ENCODE measurements at regions not wholly inside any gene's neighbourhood (a gene's known extent, or its start where the extent isn't known, plus 50 kb on each side); places are given as distances from the start of the nearest gene placed in this dataset.

DNA sequence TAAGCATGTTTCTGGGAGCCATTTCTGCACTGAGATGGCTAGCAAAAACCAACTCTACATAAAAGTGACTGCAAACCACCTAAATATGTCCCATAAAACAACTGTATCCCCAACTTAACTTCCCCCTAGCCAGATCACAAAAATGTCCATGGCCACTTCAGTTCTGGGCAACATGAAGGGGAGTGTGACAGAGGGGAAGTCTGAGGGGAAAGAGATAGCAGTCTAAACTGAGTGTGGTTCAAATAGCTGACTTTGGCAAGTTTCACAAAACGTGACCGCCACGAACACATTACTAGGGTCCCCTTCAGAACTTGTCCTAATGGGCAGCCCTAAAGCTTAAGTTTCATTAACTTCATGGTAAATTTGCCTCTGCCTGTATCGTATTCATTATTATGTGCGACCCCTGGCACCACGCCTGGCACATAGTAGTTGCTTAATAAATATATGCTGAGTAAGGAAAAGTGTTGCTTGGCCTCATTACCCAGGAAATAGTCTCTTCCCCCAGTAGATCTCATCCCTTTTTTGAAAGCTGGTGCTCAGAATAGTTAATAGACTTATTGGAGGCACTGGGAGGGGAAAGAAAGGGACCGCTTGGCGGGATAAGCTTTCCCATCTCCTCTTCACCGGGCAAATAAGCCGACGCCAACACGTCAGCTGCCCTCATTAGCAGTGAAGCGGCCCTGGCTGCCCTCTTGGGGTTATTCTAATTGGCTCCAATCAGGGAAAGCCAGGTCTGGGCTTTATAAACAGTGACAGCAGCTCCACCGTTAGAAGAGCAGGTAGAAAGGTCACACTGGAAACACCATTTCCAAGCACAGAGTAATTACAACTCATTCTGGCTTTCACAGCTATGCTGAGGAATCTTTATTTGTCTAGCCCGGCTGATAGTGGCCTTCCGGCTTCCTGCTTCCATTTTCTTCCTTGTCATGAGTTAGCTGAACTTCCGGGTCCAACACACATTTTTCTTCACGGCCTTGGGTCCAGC lies 122.1 kb downstream of the LRIG2 start:
- FAIRE-seq = no peak
- no peak for DNase-seq (ENCODE audit: insufficient read length, low spot score)
- TF ChIP-seq CTCF (IDR thresholded peaks at IDR 0.05; ENCODE audit: insufficient read depth, missing control alignments) = no peak

- no peak for DNase-seq (ENCODE audit: insufficient read length, low spot score)
- FAIRE-seq = no peak
- no peak for TF ChIP-seq CTCF (IDR thresholded peaks at IDR 0.05; ENCODE audit: insufficient read depth, missing control alignments)
Observed at GRCh38 chr1:113197719-113198330, 124.8 kb downstream of the LRIG2 start.

DNA sequence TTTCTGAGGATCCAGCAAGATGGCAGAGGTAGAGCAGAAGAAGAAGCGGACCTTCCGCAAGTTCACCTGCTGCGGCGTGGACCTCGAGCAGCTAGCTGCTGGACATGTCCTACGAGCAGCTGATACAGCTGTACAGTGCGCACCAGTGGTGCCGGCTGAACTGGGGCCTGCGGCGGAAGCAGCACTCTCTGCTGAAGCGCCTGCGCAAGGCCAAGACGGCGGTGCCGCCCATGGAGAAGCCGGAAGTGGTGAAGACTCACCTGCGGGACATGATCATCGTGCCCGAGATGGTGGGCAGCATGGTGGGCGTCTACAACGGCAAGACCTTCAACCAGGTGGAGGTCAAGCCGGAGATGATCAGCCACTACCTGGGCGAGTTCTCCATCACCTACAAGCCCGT lies 125.8 kb downstream of the LRIG2 start:
- no peak for FAIRE-seq
- TF ChIP-seq CTCF (IDR thresholded peaks at IDR 0.05; ENCODE audit: insufficient read depth, missing control alignments) = no peak
- DNase-seq (ENCODE audit: insufficient read length, low spot score) = no peak

- DNase-seq (ENCODE audit: insufficient read length, low spot score) (no peak), FAIRE-seq (no peak)
- no peak for TF ChIP-seq CTCF (IDR thresholded peaks at IDR 0.05; ENCODE audit: insufficient read depth, missing control alignments)
Observed at GRCh38 chr1:113199760-113200455, 126.9 kb downstream of the LRIG2 start.

DNA sequence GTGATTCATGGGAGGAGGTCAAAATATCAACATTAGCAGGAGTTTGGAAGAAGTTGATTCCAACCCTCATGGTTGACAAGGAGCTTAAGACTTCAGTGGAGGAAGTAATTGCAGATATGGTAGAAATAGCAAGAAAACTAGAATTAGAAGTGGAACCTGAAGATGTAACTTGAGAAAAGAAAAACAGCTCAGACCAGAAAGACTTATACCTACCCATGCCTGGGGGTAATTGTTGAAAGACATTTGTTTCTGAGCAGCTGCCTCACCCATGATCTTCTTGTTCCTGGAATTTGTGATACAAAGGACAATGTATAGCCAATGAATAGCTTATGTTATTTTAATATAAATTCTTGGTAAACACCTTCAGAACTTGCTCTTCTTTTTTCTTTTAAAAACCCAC lies 128.6 kb downstream of the LRIG2 start:
- TF ChIP-seq CTCF (IDR thresholded peaks at IDR 0.05; ENCODE audit: insufficient read depth, missing control alignments) = no peak
- no peak for FAIRE-seq

GRCh38 chr1:113205980-113206766 lies 133.2 kb downstream of the LRIG2 start:
- DNase-seq (ENCODE audit: insufficient read length, low spot score) (no peak), FAIRE-seq (no peak)
- no peak for TF ChIP-seq CTCF (IDR thresholded peaks at IDR 0.05; ENCODE audit: insufficient read depth, missing control alignments)

More for the DNA sequence above, 128.6 kb downstream of the LRIG2 start:
- DNase-seq (ENCODE audit: insufficient read length, low spot score) = no peak
